Stromal cell of bone marrow (primary cell): ENCODE measurements at regions not wholly inside any gene's neighbourhood (a gene's known extent, or its start where the extent isn't known, plus 50 kb on each side); places are given as distances from the start of the nearest gene placed in this dataset.
A peak's percentile ranks its signal among the peaks of the same experiment; 100 is the strongest.
"Not testable (repeated sequence)": the region's sequence is repeated elsewhere in the genome, so short reads cannot be mapped to it uniquely, and the experiment has no call there.

Source experiments
- DNase-seq: peaks from one replicate; pipeline ENCODE4 v3.0.0-alpha.2; 2012; ENCODE audit warnings: low read depth

GRCh38 chr7:119105381-119105780 is 880.9 kb downstream of the ANKRD7 start:
- DNase-seq, result no peak

- DNase-seq, result no peak
Measured at GRCh38 chr7:119123326-119123725, 898.8 kb downstream of the ANKRD7 start.

GRCh38 chr7:119127706-119128105 is 903.2 kb downstream of the ANKRD7 start:
- no peak for DNase-seq

- no peak for DNase-seq
Measured at GRCh38 chr7:119132436-119132835, 907.9 kb downstream of the ANKRD7 start.

DNA sequence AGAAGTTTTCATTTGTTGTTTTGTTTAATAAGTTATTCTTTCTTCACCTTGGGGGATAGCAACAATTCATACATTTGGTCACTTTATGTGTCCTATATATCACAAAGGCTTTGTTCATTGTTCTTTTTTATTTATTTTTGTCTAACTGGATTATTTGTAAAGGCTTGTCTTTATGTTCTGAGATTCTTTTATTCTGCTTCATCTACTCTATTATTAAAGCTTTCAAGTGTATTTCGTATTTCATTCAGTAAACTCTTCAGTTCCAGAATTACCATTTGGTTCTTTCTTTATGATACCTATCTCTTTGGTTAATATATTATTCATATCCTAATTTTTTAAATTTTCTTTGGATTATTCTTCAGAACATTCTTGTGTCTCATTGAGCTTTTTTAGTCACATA is 942.9 kb downstream of the ANKRD7 start:
- no peak for DNase-seq

DNA sequence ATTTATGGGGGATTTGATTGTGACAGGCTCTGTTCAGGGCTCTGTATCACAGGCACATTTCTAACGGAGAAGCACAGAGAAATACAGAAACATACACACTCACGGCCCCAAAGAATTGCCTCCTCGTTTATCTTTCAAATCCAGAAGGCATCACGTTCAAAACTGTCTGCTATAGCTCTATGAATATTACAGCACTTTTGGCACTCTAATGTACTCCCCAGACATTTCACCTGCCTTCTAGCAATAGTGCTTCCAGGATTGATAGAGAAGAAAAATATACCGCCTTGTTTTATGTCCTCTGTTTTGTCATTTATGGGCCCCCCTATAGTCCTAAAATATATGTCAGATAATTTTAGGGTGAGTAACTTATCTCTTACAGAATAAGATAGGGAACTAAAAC is 947.5 kb downstream of the ANKRD7 start:
- no peak for DNase-seq

DNA sequence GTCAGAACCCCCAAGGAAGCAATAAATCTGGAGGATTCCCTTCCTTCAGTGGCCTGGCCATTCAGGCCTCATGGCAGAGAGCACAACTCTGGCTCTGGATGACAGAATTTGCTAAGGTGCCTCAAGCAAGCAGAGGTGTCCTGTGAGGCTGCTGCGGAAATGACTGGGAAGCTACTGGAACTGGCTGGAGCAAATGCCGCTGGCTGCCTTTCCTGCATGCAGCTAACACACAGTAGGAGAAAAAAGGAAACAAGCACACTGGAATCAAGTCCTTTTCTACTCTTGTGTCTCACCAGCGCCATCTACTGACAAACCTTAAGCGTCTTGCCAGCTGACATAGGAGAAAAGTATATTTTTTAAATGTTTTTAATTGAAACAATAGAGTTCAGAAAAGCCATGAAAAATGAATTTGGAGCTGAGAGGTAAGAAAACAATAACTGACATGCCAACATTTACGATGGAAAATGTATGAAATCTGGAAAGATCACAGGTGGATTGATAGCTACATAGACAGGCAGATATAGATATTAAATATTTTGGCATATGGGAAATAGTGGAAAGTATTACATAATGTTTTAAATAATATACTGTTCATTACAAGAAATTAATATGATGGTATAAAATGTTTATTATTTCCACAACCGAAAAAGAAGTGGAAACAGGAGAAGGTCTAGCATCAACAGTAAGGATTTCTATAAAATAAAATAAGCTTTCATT is 951.6 kb downstream of the ANKRD7 start:
- peak; percentile 44 for DNase-seq

DNA sequence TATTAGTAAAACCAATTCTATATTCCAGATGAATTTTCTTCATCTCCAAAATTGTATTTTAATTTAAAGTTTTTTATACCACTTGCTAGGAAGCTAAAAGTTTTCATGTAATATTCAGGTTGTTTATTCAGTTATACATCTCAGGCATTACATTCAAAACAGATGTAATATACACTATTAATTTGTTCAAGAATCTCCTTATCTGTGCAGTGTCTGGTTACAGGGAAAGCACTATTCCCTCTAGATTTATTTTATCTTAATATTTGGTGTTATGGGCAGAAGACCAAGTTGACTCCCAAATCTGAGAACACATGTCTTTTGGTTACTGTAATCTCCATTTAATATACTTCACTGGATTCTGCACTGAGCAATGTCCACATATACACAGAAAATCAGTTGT is 953.4 kb downstream of the ANKRD7 start:
- DNase-seq, result no peak

- DNase-seq, result no peak
Measured at GRCh38 chr7:119184124-119184788, 959.8 kb downstream of the ANKRD7 start.

GRCh38 chr7:119196183-119196582 is 971.7 kb downstream of the ANKRD7 start:
- no peak for DNase-seq

- DNase-seq, result no peak
Measured at GRCh38 chr7:119197172-119197876, 972.8 kb downstream of the ANKRD7 start.

DNA sequence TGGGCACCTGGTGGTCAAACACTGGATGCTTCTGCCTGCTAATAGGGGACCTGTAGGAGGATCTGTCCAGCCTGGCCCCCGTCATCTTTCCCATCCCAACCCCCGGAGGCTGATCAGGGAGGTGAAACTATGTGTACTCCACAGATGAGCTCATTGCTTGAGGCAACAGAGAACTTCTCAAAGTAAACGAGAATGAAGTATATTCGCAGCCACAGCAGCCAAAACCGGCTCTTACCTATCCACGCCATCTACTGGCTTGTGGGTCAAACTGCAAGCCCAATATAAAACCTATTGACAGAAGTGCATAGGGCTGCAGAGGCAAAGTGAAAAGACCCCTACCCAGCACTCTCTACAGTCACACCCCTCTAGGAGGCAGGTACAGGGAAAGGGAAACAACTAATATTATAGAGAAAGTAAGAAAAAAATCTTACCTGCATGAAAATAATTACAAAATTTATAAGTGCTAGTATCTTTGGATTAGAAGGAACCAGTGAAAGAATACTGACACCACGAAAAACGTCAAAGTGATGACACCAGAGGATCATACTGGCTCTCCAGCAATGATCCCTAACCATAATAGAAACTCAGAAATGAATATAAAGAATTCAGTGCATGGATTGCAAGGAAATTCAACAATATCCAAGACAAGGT is 973.5 kb downstream of the ANKRD7 start:
- peak; percentile 13 for DNase-seq

DNA sequence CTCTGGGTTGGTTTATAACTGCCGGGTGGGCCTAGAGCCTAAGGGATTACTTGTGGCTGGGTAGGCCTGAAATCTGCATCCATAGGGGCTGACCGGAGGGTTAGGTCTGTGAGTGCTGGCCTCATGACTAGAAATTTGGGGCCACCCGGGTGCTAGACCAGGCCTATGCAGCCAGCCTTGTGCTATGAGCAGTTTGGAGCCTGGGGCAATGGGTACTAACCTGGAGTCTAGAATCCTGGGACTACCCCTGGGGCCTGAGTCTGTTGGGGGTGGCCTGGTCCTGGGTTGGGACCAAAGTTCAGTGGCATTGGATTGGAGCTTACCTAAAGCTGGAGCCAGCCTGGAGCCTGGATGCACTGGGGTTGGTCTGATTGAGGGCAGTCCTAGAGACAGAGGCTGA is 995.2 kb downstream of the ANKRD7 start:
- DNase-seq, result no peak

GRCh38 chr7:119223930-119224329 is 999.4 kb downstream of the ANKRD7 start:
- no peak for DNase-seq

- DNase-seq, result no peak
Measured at GRCh38 chr7:119228482-119228881, 1004.0 kb downstream of the ANKRD7 start.

GRCh38 chr7:119232091-119232490 is 1007.6 kb downstream of the ANKRD7 start:
- no peak for DNase-seq

GRCh38 chr7:119233015-119233414 is 1008.5 kb downstream of the ANKRD7 start:
- DNase-seq, result no peak

GRCh38 chr7:119252962-119253361 is 1020.0 kb upstream of the KCND2 start:
- DNase-seq, result no peak

DNA sequence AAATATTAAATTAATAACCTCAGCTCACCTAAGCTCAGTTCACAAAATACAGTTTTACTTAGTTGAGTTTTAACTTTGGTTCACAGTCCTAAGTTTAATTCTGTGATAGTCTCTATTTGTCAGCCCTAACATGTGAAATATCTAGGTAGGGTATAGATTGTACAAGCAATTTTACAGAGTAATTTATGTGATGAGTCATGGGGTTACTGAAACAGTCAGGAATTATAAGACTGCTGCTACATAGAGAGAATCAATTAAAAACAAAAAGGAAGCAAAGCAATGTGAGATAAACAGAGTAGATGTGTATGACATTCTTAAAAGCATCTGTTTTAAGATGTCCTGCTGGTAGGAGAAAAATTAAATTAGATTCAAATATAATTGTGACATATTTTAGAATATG is 1018.2 kb upstream of the KCND2 start:
- no peak for DNase-seq

DNA sequence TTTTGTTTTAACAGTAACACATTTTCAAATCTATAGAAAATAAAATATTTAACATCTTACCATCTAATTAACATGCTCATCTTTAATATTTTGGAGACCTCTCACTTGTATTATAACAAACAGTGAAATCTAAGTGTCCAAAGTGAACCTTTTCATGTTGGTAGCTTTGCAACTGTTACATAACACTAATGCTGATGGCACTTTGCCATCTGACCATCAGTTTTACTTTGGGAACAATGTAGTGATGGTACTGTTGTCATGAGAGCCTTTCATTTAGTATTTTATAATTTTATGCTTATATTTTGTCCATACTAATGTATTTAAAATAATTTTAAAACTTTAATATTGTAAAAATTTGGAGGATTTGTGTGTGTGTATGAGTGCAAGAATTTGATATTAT is 1017.0 kb upstream of the KCND2 start:
- no peak for DNase-seq

DNA sequence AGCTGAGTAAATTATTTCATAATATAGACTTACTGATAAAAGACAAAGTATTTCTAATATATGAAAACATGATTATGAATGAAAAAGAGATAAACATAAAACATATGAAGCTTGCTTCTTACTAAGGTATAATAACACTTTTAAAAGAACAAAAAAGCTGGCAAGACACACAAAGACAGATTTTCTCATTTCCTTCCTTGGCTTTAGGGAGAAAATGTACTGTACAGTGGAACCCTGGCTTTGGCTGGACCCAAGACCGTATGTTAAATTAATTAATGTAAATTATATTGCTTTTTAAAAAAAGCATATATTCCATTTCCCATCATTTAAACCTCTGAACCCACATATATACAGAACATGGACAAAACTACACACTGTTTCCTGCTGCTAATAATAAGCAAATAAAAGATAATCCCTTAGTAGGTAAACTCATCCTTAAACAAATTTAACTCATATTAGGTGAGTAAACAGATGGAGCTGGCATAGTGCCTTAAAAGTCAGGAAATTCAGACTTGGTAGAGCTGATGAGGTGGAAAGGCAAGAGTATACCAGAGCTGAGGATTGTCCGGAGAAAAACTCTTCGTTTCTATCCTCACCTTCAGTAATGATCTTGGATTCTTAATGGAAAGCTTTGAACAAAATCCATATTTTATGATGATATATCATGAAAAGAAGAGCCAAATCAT is 1016.4 kb upstream of the KCND2 start:
- DNase-seq, result no peak

DNA sequence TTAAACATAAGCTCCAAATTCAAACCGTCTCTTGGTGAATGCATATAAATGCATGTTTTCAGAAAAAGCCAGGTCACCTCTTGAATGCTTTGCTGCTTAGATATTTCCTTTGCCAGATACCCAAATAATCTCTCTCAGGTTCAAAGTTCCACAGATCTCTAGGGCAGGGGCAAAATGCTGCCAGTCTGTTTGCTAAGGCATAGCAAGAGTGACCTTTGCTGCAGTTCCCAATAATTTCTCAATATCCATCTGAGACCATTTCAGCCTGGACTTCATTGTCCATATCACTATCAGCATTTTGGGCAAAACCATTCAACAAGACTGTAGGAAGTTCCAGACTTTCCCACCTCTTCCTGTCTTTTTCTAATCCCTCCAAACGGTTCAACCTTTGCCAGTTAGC is 1006.2 kb upstream of the KCND2 start:
- DNase-seq, result not testable (repeated sequence)
